Type B pancreatic cell (in vitro differentiated cells): ENCODE measurements at regions not wholly inside any gene's neighbourhood (a gene's known extent, or its start where the extent isn't known, plus 50 kb on each side); places are given as distances from the start of the nearest gene placed in this dataset.

ENCODE experiments used
- DNase-seq: peaks from one replicate; pipeline ENCODE4 v3.0.0; 2021; ENCODE audit warnings: mixed read lengths; ENCODE audit not compliant: unreplicated experiment; ENCODE audit errors: extremely low spot score
- H3K27ac Mint-ChIP-seq: 2 replicates; pipeline ENCODE4 v1.8.0; 2021; ENCODE audit warnings: mild to moderate bottlenecking, mixed read lengths
- H3K27me3 Mint-ChIP-seq: 2 replicates; pipeline ENCODE4 v1.8.0; 2021; ENCODE audit warnings: mixed read lengths
- H3K36me3 Mint-ChIP-seq: 2 replicates; pipeline ENCODE4 v1.8.0; 2021; ENCODE audit warnings: mixed read lengths
- H3K4me1 Mint-ChIP-seq: one replicate; pipeline ENCODE4 v1.8.0; 2021; ENCODE audit warnings: mixed read lengths; ENCODE audit not compliant: unreplicated experiment
- H3K4me3 Mint-ChIP-seq: 2 replicates; pipeline ENCODE4 v1.8.0; 2021; ENCODE audit warnings: mild to moderate bottlenecking, mixed read lengths
- H3K9me3 Mint-ChIP-seq: 2 replicates; pipeline ENCODE4 v1.8.0; 2021; ENCODE audit warnings: mixed read lengths
- TF ChIP-seq, protein P1 (sequence below): fragments of 200-600 bp; sonication (generic); conservative IDR thresholded peaks from 2 replicates; pipeline ENCODE4 v1.5.0; 2021; ENCODE audit warnings: antibody characterized with exemption, mild to moderate bottlenecking

DNA sequence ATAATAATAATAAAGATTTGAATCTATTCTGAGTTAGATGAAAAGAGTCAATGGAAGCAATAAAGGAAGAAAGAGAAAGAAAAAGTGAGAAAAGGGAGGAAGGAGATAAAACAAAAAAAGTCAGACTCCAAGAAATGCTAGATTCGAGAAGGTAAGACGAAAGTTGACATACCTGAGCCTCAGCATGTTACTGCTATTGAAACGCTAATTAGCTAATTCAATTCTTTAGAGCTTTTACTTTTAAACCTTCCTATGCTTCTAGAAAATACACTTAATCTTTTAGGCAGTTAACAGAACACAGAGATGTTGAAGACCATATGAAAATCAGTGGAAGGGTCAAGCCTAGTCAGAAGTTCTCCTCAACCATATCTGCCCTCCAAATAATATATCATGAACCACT, 337.2 kb upstream of the ROBO2 start:
- peaks cover 6% of the 10 kb centered on the region for H3K4me1 Mint-ChIP-seq
- H3K9me3 Mint-ChIP-seq = no peaks in the 10 kb centered on the region
- H3K27me3 Mint-ChIP-seq = peaks cover 9% of the 10 kb centered on the region
- DNase-seq = no peak
- TF ChIP-seq, protein P1, sequence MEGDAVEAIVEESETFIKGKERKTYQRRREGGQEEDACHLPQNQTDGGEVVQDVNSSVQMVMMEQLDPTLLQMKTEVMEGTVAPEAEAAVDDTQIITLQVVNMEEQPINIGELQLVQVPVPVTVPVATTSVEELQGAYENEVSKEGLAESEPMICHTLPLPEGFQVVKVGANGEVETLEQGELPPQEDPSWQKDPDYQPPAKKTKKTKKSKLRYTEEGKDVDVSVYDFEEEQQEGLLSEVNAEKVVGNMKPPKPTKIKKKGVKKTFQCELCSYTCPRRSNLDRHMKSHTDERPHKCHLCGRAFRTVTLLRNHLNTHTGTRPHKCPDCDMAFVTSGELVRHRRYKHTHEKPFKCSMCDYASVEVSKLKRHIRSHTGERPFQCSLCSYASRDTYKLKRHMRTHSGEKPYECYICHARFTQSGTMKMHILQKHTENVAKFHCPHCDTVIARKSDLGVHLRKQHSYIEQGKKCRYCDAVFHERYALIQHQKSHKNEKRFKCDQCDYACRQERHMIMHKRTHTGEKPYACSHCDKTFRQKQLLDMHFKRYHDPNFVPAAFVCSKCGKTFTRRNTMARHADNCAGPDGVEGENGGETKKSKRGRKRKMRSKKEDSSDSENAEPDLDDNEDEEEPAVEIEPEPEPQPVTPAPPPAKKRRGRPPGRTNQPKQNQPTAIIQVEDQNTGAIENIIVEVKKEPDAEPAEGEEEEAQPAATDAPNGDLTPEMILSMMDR = no peak
- no peak overlapping the region for H3K4me3 Mint-ChIP-seq
- H3K36me3 Mint-ChIP-seq = no peaks in the 10 kb centered on the region
- H3K27ac Mint-ChIP-seq = no peak overlapping the region

DNA sequence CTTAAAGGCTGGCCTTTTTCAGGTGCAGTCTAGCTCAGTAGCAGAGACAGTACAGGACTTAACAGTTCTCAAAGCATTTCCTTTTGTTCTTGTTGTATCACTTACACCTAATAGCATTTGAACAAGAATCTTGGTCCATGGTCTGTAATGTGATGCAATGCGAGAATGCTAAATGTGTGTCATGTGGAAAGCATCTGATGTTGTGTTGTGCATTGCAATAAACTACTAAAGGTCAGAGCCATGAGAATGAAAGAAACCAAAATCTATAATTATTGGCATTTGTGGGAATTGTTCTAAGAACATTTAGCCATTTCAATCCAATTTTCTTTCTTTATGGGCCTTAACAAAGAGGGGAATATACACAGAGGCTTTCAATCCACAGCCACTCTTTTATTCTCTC, 324.5 kb upstream of the ROBO2 start:
- no peak for DNase-seq
- Mint-ChIP-seq H3K4me1 (no peaks in the 10 kb centered on the region), H3K4me3 (no peak overlapping the region), H3K27me3 (no peaks in the 10 kb centered on the region), H3K9me3 (no peaks in the 10 kb centered on the region), H3K36me3 (no peaks in the 10 kb centered on the region), H3K27ac (no peak overlapping the region)
- TF ChIP-seq, protein P1 = no peak

DNA sequence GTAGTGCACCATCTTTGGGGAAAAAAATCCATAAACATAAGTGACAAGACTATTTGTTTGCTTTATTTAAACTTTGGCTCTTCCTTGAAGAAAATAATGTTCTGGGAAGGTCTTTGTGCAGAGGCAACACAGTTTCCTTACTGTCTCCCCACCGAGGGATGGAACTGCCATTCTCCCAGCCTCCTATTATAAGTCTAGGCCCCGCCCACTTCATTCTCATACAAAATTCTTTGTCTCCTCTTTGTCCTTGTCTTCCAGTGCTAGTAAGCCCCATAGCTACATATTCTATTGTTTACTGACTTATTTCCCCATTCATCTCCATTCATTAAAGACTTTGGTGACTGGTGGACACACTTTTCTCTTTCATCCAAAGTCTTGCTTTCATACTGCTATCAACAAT, 316.5 kb upstream of the ROBO2 start:
- TF ChIP-seq, protein P1 = no peak
- no peak overlapping the region for H3K4me3 Mint-ChIP-seq
- DNase-seq = no peak
- no peaks in the 10 kb centered on the region for H3K27me3 Mint-ChIP-seq
- H3K27ac Mint-ChIP-seq = no peak overlapping the region
- no peaks in the 10 kb centered on the region for H3K36me3 Mint-ChIP-seq
- no peaks in the 10 kb centered on the region for H3K4me1 Mint-ChIP-seq
- no peaks in the 10 kb centered on the region for H3K9me3 Mint-ChIP-seq

- H3K27ac Mint-ChIP-seq = no peak overlapping the region
- no peaks in the 10 kb centered on the region for H3K36me3 Mint-ChIP-seq
- H3K27me3 Mint-ChIP-seq = no peaks in the 10 kb centered on the region
- no peaks in the 10 kb centered on the region for H3K9me3 Mint-ChIP-seq
- no peak for DNase-seq
- H3K4me3 Mint-ChIP-seq = no peak overlapping the region
- H3K4me1 Mint-ChIP-seq = no peaks in the 10 kb centered on the region
- TF ChIP-seq, protein P1 = peak; percentile 44
These were observed 315.8 kb upstream of the ROBO2 start for GRCh38 chr3:76724075-76724474.

GRCh38 chr3:76724706-76725105, 315.2 kb upstream of the ROBO2 start:
- H3K27ac Mint-ChIP-seq = no peak overlapping the region
- no peaks in the 10 kb centered on the region for H3K36me3 Mint-ChIP-seq
- DNase-seq = no peak
- H3K27me3 Mint-ChIP-seq = no peaks in the 10 kb centered on the region
- no peaks in the 10 kb centered on the region for H3K4me1 Mint-ChIP-seq
- H3K4me3 Mint-ChIP-seq = no peak overlapping the region
- TF ChIP-seq, protein P1 = no peak
- no peaks in the 10 kb centered on the region for H3K9me3 Mint-ChIP-seq

DNA sequence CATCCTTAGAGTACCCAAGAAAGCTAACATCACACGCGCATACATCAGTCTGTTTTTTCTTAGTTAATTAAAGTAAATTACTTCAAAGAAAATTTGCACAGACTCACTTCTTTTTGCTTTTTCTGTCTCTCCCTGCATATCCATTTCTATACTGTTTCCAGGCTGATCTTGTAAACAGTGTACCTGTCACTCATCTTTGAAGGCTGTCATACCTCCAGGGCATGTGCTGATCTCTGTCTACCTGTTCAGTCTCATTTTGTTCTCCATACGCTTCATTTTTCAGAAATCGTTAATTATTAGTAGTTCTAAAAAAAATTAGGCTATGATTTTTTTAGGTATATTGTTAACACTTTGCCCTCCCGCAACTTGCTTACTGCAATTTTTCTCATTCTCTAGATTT, 313.9 kb upstream of the ROBO2 start:
- H3K27me3 Mint-ChIP-seq = no peaks in the 10 kb centered on the region
- no peaks in the 10 kb centered on the region for H3K9me3 Mint-ChIP-seq
- no peak for DNase-seq
- H3K36me3 Mint-ChIP-seq = no peaks in the 10 kb centered on the region
- H3K4me1 Mint-ChIP-seq = no peaks in the 10 kb centered on the region
- TF ChIP-seq, protein P1 = no peak
- no peak overlapping the region for H3K27ac Mint-ChIP-seq
- no peak overlapping the region for H3K4me3 Mint-ChIP-seq
